LNCaP clone FGC (cell line): ENCODE measurements at regions not wholly inside any gene's neighbourhood (a gene's known extent, or its start where the extent isn't known, plus 50 kb on each side); places are given as distances from the start of the nearest gene placed in this dataset.
"Not testable (repeated sequence)": the region's sequence is repeated elsewhere in the genome, so short reads cannot be mapped to it uniquely, and the experiment has no call there.

Experiments
- DNase-seq: peaks from one replicate; pipeline ENCODE4 v3.0.0-alpha.2; 2011; ENCODE audit warnings: low read depth
- H3K4me3 ChIP-seq: 2 replicates; pipeline ENCODE4 v1.5.1; 2011; ENCODE audit warnings: mild to moderate bottlenecking, low read depth, low read length, control low read depth
- TF ChIP-seq, protein P1 (sequence below): IDR thresholded peaks from 2 replicates; pipeline ENCODE4 v1.5.1; 2012; ENCODE audit warnings: mild to moderate bottlenecking; ENCODE audit not compliant: control insufficient read depth, insufficient read depth; ENCODE audit errors: extremely low read depth

DNA sequence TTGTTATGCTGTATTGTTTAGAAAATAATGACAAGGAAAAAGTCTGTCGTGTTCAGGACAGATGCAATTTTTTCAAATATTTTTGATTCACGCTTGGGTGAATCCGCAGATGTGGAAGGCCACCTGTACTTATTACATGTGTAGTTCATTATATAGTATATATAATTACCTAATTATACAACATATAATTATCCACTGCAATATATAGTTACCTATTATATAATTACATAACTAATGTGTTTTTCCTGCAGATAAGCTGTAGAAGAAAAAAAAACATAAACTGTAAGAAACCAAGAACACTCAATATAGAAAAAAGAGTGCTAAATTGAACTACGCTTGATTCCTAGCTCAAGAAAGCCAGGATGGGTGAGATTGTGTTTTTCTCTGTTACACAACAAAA, 93.6 kb upstream of the RANBP3L start:
- no peak overlapping the region for H3K4me3 ChIP-seq
- no peak for DNase-seq
- TF ChIP-seq, protein P1, sequence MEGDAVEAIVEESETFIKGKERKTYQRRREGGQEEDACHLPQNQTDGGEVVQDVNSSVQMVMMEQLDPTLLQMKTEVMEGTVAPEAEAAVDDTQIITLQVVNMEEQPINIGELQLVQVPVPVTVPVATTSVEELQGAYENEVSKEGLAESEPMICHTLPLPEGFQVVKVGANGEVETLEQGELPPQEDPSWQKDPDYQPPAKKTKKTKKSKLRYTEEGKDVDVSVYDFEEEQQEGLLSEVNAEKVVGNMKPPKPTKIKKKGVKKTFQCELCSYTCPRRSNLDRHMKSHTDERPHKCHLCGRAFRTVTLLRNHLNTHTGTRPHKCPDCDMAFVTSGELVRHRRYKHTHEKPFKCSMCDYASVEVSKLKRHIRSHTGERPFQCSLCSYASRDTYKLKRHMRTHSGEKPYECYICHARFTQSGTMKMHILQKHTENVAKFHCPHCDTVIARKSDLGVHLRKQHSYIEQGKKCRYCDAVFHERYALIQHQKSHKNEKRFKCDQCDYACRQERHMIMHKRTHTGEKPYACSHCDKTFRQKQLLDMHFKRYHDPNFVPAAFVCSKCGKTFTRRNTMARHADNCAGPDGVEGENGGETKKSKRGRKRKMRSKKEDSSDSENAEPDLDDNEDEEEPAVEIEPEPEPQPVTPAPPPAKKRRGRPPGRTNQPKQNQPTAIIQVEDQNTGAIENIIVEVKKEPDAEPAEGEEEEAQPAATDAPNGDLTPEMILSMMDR: no peak

DNA sequence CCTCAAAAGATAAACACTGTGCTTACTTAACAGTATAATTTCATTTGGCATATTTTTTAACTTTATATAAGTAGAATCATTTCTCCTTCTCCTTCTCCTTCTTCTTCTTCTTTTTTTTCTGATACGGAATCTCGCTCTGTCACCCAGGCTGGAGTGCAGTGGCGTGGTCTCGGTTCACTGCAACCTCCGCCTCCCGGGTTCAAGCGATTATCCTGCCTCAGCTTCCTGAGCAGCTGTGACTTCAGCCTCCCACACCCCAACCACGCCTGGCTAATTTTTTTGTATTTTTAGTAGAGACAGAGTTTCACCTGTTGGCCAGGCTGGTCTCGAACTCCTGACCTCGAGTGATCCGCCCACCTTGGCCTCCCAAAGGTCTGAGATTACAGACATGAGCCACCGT, 94.2 kb upstream of the RANBP3L start:
- H3K4me3 ChIP-seq, DNase-seq: not testable (repeated sequence)

DNA sequence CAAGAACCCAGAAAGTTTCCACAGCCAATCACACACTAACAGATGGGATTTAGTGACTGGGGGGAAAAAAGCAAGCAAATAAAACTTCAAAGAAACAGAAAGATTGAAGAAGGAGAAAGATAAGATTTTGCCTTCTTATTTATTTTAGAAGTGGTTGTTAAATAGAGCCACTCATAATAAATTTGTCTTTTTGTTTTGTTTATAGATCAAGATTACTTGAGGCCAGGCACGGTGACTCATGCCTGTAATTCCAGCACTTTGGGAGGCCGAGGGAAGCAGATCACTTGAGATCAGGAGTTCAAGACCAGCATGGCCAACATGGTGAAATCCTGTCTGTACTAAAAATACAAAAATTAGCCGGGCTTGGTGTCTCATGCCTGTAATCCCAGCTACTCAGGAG, 94.9 kb upstream of the RANBP3L start:
- H3K4me3 ChIP-seq: no peak overlapping the region
- DNase-seq: no peak
- TF ChIP-seq, protein P1: no peak

DNA sequence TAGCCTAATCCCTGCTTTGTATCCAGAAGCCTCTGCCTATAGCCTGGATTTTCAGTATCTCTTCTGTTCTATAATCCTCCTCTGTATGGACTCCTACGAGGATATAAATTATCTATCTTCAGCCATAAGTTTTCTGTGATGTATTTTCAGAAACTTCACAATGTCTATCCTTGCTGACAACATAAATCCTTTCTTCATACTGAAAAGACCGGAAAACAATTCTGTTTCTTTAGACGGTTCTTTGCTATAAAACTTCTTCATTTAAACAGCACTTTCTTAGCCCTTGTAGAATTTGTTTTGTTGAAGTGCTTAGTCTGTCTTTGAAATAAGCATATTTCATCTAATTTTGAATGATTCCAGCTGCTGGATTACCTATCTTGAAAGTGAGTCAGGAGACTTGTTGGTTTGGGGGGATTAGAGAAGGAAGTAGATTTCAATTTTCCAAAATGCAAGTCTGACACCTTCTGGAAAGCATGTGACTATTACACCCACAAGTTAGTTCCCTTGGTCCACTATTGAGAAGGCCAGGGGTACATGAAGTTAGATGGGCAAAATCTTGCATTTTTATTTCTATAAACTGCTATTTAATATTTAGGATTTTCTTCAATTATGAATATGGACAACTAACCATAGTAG, 96.3 kb upstream of the RANBP3L start:
- TF ChIP-seq, protein P1: peak; percentile 59
- no peak overlapping the region for H3K4me3 ChIP-seq
- DNase-seq: no peak

DNA sequence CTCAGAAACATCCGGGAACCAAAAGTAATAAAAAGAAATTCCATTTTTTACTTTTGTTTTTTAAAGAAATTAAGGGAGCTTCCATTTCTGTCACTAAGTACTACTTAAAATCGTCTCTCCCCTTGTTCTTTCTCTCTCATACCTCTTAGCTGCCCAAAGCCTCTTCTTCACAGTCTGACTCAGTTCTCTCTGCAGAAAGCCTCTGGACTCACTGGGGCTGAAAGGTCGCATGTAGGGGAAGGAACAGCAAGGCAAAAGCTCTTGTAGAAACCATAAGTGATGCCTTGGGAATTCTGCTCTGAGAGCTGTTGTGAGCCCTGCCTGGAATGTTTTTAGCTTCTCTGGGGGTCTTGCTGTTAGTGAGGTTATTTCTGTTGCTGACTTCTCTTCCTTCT, 100.8 kb upstream of the RANBP3L start:
- DNase-seq: no peak
- TF ChIP-seq, protein P1: no peak
- H3K4me3 ChIP-seq: no peak overlapping the region

DNA sequence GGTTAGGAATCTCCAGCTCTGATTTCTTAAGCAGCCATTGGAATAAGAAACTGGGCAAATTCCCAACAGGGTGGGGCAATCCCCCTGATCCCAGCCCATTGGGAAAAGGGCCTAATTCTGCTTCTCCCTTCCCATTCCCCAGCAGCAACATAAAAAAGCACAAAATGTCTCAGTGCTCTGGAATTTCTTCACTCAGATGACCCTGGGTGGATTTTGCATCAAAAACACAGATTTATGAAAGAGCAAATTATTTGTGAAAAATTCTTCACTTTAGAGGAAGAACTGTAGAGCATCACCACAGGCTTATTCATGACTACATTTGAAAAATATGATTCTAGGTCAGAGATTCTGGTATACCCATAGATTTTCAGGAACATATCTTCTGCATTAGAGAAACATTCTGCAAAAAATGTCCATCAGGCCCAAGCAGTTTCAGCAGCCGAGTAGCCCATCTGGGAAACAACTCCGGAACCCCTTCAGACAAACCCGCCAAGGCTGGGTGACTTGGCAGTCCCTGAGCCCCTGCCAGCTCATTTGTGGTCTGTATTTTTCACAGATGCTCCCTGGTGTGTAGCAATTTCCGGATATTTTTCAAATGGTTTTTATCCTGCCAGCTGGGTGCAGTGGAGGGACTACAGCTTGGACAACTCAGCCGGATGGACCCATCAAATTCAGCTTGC, 102.1 kb upstream of the RANBP3L start:
- DNase-seq: no peak
- no peak overlapping the region for H3K4me3 ChIP-seq
- TF ChIP-seq, protein P1: no peak

DNA sequence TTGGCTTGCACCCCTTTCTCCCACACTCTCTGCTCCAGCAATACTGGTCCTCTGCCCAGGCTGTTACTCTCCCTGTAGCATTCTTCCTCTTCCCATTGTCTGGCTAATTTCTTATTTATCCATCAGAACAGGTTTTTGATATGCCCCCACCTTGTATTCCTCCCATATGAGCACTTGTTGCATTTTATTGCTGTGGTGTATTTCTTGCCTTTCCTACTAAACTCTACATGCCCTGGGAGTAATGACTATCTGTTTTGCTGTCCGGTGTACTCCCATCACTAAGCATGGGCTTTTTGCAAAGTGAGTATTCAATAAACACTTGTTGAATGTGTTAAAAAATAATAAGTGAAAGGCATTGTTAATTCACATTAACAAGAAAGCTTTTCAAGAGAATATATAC, 104.3 kb upstream of the RANBP3L start:
- no peak for DNase-seq
- H3K4me3 ChIP-seq: no peak overlapping the region
- TF ChIP-seq, protein P1: no peak
